Frontal cortex (tissue), 3 donors: ENCODE measurements at regions not wholly inside any gene's neighbourhood (a gene's known extent, or its start where the extent isn't known, plus 50 kb on each side); places are given as distances from the start of the nearest gene placed in this dataset.
"Not testable (repeated sequence)": the region's sequence is repeated elsewhere in the genome, so short reads cannot be mapped to it uniquely, and the experiment has no call there.

ENCODE experiments used
- DNase-seq, 2 donors: peaks; one replicate each; pipeline ENCODE4 v3.0.0; 2012; ENCODE audit warnings: low spot score in 2 of 2
- FAIRE-seq: peaks from 2 replicates; lab custom pipeline; 2012; peaks lifted over from hg19 to GRCh38; lab: Jason Lieb, UNC
- donor health status: control.
- donor health status: control.
- donor health status: control.

DNA sequence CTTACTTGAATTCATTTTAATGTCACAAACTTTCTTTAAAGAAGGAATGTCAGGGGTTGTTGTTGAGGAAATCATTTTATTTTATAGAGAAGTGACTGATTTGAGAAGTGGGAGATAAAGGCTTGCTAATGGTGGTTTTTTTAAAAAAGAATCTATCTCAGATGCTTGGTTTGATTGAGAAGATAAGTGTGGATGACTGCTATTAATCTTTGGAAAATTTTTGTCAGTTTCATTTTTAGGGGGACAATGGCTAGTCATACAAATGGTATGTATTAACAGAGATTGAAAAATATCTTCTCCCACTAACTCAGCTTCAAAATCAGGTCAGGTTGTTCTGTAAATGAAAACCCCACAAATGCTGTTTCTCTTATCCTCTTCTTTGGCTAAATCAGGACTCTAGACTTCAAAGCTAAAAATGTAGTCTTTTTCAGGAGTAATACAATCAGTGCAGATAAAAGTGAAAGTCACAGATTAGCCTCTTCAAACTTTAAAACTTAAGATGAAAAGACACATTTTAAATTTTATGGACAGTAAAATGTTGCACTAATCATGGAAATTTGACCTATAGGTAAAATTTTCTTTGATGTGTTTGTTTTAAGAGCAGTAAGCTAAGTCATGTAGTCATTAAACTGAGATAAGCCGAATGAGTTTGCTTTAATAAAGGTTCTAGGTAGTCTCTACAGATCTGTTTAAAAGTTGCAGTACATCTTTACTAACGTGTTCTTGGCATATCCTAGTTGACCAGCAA lies 674.2 kb upstream of the VRK2 start:
- FAIRE-seq: no peak
- no peak for DNase-seq

DNA sequence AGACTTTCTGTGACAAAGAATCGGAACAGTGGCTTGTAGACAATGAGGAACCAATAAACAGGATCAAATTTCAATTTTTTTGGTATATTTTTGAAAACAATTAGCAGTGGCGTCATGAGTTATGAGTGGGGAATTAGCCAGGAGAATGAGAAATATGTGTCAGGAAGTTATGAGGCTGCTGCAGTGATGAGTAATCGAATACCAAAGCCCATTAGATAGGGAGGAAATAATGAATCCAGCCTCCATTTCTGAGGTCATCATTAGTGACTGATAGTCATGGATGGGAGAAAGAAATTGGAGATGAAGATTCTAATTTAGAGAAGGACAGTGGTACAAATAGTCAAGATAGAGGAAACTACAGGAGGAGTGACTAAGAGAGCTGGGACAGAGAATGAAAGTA lies 673.1 kb upstream of the VRK2 start:
- DNase-seq (no peak), FAIRE-seq (no peak)

DNA sequence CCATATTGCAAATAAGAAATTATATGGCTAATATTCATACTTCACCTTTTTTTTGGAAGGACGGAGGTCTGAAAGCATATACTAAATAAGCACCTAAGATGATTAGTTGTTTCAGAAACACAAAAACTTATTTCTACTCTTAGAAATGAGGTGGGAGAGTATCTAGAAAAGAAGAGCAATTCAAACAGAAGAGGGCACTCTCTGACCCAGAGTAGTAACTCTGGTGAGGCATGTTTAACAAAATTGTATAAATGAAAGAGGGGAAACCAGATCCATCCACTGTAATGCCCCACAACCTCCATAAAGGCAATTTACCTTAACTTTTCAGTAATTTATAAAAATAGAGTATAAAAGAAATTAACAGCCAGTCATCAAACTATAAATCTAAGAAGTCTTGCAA lies 669.6 kb upstream of the VRK2 start:
- no peak for DNase-seq
- FAIRE-seq: no peak

DNA sequence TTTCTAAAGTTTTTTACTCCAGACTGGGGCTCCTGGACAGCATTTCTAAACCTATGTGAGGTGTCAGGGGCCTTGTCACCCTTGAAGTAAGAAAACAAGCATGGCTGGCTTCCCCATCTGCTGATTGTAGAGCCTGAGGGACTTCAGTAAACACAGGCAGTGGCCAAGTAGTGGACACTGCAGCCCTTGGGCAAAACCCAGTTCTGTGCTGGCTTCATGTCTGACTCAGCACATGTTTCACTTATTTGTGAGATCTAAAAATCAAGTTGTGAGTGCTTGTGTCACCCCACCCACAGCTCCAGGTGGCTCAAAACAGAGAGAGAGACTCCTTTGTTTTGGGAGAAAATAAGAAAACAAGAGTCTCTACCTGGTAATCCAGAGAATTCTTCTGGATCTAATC lies 660.3 kb upstream of the VRK2 start:
- FAIRE-seq (no peak), DNase-seq (no peak)

DNA sequence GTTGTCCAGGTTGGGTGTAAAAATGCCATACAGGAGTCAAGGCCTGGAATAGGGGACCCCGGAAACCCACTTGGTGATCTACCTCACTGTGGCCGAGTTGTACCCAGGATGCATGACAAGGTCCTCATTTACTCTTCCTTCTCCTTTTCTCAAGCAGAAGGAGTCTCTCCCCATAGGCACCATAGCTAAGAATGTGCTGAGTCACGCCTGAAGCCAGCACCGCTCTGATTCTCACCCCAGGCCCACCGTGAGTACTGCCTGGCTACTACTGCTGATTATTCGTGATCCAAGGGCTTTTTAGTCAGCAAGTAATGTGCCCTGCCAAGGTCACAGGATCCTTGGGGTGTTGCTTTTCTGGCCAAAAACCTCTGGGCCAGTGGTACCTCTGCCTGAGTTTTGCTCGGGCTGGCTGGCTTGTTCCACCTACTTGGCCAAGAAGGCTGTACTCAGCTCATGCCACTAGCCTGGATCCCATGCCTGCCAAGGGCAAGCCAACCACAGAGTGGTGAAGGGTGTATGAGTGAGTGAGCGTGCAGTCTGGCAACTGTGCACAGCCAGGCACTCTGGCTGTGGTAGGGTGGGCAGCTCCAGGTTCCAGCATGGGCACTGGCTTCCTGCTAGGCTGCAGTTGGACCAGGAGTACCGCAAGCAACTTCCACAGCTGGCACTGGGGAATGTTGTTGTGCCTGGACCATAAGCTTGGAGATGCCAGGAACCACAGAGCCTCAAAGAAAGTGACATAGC lies 650.1 kb upstream of the VRK2 start:
- DNase-seq: no peak
- FAIRE-seq: no peak

DNA sequence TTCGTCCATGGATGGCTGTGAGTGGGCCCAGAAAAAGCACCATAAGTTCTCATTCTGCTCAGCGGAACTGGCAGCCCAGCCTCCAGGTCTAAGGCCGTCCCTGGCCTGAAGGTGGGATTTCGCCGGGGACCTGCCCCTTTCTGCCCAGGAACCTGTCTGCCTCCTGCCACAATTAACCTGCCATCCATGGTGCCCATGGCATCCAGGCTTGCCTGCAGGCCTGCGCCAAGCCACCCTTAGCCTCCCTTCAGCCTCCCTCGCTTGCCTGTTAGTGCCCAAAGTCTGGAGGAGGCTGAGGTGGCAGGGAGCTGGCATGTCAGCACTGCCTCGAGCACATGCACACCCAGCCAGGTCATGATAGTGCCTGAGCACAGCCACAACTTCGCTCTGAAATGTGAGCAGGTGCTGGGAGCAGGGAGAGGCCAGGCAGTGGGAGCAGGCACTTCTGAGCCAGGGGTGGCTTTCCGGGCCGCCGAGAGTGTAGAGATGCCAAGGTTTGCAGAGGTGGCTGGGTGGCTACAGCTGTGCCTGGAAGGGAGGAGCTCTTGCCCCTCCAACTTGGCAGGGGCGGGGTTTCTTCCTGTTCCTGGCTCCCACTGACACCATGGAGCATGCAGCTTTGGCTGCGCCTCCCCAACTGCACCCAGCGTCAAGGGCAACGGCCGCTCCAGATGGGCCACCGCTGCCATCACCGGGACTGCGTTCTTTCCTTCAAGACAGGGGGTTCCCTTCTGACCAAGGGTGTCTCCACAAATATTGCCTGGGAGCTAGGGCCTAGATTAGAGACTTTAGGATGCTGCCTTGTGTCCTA lies 648.9 kb upstream of the VRK2 start:
- no peak for DNase-seq
- no peak for FAIRE-seq

DNA sequence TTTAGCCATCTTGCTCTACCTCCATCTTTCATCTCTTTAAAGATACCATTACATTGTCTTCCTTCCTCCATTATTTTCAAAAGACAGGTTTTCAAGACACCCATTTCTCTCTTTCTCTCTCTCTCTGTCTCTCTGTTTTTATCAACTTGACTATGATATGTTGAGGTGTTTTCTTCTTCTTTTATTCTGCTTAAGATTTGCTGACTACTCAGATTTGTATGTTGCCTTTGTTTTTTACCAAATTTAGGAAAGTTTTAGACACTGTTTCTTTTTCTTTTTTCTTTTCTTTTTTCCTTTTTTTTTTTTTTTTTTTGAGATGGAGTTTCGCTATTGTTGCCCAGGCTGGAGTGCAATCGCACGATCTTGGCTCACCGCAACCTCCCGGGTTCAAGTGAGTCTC lies 647.5 kb upstream of the VRK2 start:
- FAIRE-seq: no peak
- no peak for DNase-seq

DNA sequence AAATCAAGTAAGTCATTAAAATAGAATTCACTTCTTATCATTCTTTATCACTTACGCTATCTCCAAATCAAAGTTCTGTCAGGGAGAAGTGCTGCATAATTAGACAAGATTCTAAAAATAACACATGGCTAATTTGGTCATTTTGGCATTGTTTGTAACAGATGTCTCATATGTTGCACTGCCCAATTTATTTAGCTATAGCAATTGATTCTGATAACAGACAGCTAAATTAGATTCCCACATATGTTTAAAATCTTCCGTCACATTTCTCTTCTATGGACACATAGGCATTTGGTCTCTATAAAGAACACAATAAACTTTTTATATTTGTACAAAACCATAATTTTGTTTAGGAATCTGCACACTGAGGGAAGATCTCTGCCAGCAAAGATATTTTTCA lies 644.5 kb upstream of the VRK2 start:
- FAIRE-seq (no peak), DNase-seq (no peak)

DNA sequence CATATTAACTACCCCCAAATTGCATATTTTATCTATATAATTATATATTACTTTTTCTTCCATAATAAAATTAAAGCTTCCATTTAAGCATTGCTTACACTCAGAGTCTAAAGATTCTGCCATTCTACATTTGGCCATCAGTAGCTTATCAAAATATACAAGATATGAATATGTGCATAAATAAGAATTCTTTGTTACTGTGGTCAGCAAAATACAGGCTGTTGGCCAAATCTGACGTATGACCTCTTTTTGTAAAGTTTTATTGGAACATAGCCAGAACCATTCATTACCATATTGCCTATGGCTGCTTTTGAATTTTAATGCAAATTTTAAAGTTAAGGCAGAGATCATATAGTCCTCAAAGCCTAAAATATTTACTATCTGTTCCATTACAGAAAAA lies 643.9 kb upstream of the VRK2 start:
- FAIRE-seq (no peak), DNase-seq (no peak)

DNA sequence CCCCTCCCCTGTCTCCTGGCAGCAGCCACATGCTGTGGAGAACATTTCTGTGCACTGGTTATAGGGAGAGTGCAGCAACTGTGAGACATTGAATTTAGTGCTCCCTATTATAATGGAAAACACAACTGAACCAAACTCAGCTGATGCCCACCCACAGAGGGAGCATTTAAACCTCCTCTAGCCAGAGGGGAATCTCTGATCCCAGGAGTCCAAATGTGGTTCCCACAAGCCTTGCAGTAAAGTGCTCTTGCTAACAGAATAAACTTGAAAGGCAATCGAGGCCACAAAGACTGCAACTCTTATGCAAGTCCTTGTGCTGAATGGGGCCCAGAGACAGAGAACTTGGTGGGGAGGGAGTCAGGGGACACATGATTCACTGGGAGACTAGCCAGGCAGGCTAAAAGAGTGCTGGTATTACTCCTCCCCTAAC lies 638.8 kb upstream of the VRK2 start:
- FAIRE-seq (no peak), DNase-seq (no peak)

DNA sequence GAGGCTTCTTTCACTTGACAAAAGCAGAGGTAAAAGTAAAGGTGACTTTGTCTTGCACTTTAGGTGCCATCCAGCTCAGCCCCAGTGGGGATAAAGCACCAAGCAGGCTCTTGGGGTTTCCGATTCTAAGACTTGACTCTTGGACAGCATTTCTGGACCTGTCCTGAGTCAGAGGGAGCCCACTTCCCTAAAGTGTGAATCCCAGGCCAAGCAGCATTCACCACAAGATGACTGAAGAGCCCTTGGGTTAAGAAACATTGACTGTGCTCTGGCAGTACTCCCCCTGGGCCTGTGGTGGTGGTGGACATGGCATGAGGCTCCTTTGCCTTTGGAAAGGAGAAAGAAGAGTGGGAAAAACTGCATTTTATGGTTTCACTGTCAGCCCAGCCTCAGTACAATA lies 638.0 kb upstream of the VRK2 start:
- DNase-seq: no peak
- no peak for FAIRE-seq

DNA sequence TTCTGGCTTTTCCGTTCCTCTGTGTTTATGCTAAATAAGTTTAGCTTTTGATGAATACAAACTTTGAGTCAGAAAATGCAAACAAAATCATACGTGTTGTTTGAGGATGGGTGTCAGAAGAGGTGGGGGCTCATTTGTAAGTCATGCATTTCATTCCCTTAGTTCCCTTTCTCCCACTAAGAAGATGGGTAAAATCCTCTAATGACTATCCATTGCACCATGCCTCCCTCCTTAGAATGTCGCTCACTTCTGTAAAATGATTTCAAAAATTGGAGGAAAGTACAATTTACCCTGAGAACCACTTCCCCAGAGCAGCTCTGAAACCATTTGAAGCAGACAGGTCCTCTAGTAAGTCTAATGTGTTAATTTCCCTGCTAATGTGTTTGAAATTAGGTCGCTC lies 629.6 kb upstream of the VRK2 start:
- DNase-seq: no peak
- no peak for FAIRE-seq

DNA sequence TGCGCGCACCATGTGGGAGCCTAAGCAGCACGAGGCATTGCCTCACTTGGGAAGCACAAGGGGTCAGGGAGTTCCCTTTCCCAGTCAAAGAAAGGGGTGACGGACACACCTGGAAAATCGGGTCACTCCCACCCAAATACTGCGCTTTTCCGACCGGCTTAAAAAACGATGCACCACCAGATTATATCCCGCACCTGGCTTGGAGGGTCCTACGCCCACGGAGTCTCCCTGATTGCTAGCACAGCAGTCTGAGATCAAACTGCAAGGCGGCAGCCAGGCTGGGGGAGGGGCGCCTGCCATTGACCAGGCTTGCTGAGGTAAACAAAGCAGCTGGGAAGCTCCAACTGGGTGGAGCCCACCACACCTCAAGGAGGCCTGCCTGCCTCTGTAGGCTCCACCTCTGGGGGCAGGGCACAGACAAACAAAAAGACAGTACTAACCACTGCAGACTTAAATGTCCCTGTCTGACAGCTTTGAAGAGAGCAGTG lies 627.7 kb upstream of the VRK2 start:
- not testable (repeated sequence) for FAIRE-seq

DNA sequence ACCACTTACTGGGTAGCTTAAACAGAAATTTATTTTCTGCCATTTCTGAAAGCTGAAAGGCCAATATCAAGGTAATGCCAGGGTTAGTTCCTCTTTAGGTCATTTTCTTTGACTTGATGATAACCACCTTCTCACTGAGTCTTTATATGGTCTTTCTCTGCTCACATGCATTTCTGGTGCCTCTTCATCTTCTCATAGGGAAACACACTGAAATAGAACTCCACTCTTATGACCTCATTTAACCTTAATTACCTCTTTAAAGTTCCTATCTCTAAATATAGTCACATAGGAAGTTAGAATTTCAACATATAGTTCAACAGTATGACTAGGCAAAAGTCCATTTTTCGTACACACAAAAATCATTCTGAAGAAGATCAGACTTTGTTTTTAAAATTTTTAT lies 616.8 kb upstream of the VRK2 start:
- DNase-seq (no peak), FAIRE-seq (no peak)

More for the DNA sequence above, 627.7 kb upstream of the VRK2 start:
- not testable (repeated sequence) for DNase-seq

DNA sequence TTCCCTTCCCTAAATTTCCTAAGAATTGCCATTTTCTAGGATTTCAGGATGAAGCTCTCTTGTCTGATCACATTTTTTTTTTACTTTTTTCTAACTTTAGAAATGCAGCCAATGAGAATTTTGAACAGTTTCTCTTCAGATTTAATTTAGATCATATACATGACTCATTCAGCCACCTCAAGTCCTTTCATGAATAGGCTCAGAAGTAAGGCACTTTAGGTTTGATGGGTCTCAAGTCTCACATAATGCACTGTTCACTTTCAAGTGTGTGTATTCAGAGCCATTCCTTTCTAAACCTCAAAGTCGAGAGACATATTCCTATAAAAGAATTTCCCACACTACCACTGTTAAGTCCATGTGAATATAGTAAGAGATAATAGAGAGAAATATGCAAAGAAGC lies 614.1 kb upstream of the VRK2 start:
- no peak for DNase-seq
- no peak for FAIRE-seq

DNA sequence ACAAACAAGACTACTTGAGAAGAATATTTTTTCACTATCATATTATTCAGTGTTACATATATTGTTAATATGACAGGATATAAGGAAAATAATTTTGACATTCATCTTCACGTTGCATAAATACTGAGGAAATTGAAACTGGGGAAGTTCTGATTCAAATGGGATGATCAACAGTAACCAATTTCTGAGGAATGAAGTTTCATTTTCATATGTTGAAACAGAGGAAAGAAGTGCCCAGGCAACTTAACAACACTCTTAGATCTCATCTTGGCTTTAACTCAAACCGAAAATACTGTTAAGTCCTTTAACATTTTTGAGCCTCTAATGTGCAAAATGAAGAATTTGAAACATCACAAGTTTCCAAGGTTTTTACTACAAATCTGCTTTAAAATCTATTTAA lies 612.2 kb upstream of the VRK2 start:
- FAIRE-seq (no peak), DNase-seq (no peak)

DNA sequence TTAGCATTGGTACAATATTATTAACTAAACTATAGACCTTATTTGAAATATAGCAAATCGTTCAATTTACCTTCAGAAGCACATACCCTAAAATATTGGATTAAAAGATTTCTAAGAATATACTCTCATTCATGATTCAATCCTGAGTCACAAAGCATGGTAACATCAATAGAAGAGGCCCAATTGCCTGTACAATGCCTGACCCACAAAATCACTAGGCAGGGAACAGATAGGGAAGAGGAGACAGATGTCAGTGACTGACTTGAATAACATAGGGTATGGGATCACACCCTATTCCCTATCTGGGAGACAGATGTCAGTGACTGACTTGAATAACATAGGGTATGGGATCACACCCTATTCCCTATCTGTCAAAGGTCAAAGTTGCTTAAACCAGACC lies 611.6 kb upstream of the VRK2 start:
- no peak for FAIRE-seq
- DNase-seq: no peak

DNA sequence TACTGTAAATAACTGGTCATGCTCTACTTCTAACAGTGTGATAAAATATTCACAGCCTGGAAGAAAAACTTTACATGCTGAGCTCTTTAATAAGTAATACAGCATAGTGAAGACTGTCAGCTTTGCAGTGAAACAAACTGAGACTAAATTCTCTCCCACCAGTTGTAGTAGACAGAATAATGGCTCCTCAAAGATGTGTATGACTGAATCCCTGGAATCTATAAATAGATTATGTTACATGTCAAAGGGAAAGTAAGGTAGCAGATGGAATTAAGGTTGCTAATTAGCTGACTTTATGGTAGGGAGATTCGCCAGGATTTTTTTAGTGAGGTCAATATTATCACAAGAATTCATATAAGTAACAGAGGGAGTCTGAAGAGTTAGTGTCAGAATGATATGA lies 609.5 kb upstream of the VRK2 start:
- FAIRE-seq (no peak), DNase-seq (no peak)

DNA sequence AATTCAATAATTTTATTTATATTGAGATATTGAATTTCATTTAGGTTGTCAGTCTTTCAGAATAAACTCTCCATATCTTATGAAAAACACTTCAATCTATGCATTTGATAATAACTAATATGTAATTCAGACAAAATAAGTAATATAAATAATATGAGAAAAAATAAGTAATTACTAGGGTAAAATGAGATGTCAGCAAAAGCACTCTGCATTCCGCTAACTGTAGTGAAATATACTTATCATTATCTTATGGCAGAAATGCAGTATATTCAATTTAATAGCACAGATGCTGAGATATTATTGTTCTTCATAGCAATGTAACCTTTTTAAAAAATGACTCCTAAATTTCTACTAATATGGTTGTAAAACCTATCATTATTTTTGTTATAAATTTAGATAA lies 606.2 kb upstream of the VRK2 start:
- DNase-seq: no peak
- no peak for FAIRE-seq

DNA sequence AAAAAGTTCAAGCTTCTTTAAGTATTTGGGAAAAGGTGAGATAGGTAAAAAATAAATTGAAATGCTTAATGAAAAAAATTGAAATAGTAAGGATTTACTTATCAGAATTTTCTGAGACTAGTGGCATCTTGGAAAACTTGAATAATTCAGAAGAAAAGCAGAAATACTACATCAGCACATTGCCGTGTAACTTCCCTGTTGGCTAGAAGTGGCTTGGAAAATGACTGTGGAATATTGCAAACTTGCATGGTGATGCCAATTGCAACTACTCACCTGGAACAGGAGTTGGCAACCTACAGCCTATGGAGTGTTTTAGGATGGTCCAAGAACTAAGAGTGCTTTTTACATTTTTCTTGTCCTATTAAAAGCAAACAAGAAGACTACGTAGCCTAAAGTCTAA lies 603.5 kb upstream of the VRK2 start:
- DNase-seq (no peak), FAIRE-seq (no peak)
